GM10266 (cell line): ENCODE measurements at regions not wholly inside any gene's neighbourhood (a gene's known extent, or its start where the extent isn't known, plus 50 kb on each side); places are given as distances from the start of the nearest gene placed in this dataset.

Source experiments
- DNase-seq: peaks from one replicate; pipeline ENCODE4 v3.0.0; 2012; ENCODE audit errors: extremely low spot score
- CTCF ChIP-seq: IDR thresholded peaks from 2 replicates; pipeline ENCODE4 v1.5.1; 2012; ENCODE audit warnings: mild to moderate bottlenecking, low read depth; ENCODE audit not compliant: control insufficient read depth, insufficient read depth; ENCODE audit errors: missing control alignments

- no peak for DNase-seq
- no peak for TF ChIP-seq CTCF
Observed at GRCh38 chr5:82794876-82795275, 282.3 kb downstream of the TMEM167A start.

GRCh38 chr5:82793808-82794419, 283.3 kb downstream of the TMEM167A start:
- peak; percentile 52 for TF ChIP-seq CTCF
- DNase-seq: no peak

DNA sequence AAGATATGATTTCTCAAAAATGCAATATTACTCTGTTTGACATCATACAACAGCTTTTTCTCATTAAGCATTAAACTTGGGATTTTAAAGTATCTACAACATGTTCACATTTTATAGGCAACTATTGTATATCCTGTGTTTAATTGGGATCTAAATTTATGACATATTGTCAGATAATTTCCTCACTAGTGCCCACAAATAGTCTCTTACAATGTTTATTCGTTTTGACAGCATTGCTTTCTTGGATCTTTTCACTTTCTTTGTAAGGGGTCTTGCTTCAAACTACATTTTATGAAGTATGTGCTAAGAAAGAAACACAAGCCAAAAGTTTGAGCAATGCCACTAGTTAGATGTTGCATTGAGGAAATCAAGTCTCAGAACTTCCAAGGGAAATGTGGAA, 285.1 kb downstream of the TMEM167A start:
- TF ChIP-seq CTCF: no peak
- DNase-seq: no peak

GRCh38 chr5:82789095-82789494, 288.1 kb downstream of the TMEM167A start:
- no peak for TF ChIP-seq CTCF
- DNase-seq: no peak

DNA sequence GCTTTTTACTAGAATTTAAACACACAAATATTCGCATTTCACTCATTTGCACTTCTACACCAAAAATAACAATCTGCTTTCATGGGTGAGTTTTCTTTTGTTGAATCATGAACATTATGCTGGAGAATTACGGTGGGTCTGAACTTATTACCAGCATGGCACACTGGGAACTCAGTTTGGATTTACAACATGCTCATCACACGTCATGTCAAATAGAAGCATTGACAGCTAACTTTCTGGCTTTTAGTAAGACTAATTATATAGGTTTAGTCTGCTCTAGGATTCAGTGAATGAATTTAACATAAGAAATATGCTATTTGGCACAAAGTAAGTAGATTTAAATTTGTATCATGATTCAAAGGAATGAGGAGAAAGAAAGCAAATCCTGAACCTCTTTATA, 290.4 kb downstream of the TMEM167A start:
- no peak for TF ChIP-seq CTCF
- DNase-seq: no peak

GRCh38 chr5:82785882-82786509, 291.2 kb downstream of the TMEM167A start:
- DNase-seq: no peak
- no peak for TF ChIP-seq CTCF

DNA sequence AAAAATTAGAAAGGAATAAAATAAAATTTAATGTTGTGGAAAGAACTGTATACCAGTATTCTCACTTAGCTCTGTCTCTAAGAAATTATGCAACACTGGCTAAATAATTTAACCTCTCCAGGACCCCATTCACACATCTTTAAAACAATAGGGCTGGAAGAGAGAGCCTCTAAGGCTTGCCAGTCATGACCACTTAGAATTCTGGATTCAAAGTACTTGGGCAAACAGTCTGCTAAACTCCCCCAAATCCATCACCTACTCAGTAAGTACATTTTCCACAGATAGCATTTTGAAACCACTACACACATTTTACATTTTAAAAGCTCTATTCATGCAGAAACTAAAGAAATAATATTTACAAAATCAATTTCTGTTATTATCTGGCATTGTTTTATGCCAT, 291.7 kb downstream of the TMEM167A start:
- no peak for TF ChIP-seq CTCF
- no peak for DNase-seq
